OCI-LY1 (cell line): ENCODE measurements at regions not wholly inside any gene's neighbourhood (a gene's known extent, or its start where the extent isn't known, plus 50 kb on each side); places are given as distances from the start of the nearest gene placed in this dataset.

Experiments used
- H2AFZ ChIP-seq: fragments of 200-600 bp; sonication (generic), shearing (Covaris generic); 2 replicates; pipeline ENCODE4 v1.6.0; 2014; ENCODE audit warnings: antibody characterized with exemption, mild to moderate bottlenecking, low read length
- H3F3A ChIP-seq: fragments of 200-600 bp; sonication (generic), shearing (Covaris generic); 2 replicates; pipeline ENCODE4 v1.6.0; 2014; ENCODE audit warnings: mild to moderate bottlenecking, antibody characterized with exemption, low read length, moderate library complexity; ENCODE audit not compliant: insufficient read depth
- H3K27ac ChIP-seq: fragments of 200-600 bp; sonication (generic); 2 replicates; pipeline ENCODE4 v1.5.1; 2014; ENCODE audit warnings: low read length, mixed run types, mild to moderate bottlenecking, low read depth; ENCODE audit not compliant: poor library complexity, severe bottlenecking
- H3K27me3 ChIP-seq: fragments of 200-600 bp; sonication (generic); 2 replicates; pipeline ENCODE4 v1.6.0; 2014; ENCODE audit warnings: antibody characterized with exemption, mild to moderate bottlenecking, low read length, moderate library complexity; ENCODE audit not compliant: insufficient read depth
- H3K36me3 ChIP-seq: fragments of 200-600 bp; sonication (generic); 2 replicates; pipeline ENCODE4 v1.6.1; 2014; ENCODE audit warnings: mild to moderate bottlenecking, antibody characterized with exemption, low read length, moderate library complexity, mixed read lengths; ENCODE audit not compliant: insufficient read depth
- H3K4me1 ChIP-seq: fragments of 200-600 bp; sonication (generic); 2 replicates; pipeline ENCODE4 v1.5.1; 2014; ENCODE audit warnings: mild to moderate bottlenecking, low read length, moderate library complexity; ENCODE audit not compliant: insufficient read depth, severe bottlenecking
- H3K4me2 ChIP-seq: fragments of 200-600 bp; sonication (generic), shearing (Covaris generic); 2 replicates; pipeline ENCODE4 v1.6.1; 2014; ENCODE audit warnings: low read length
- H3K4me3 ChIP-seq: fragments of 200-600 bp; sonication (generic); 2 replicates; pipeline ENCODE4 v1.5.1; 2014; ENCODE audit warnings: low read length, low read depth, mild to moderate bottlenecking, mixed read lengths; ENCODE audit not compliant: poor library complexity, severe bottlenecking
- H3K79me2 ChIP-seq: fragments of 200-600 bp; shearing (Covaris generic); 2 replicates; pipeline ENCODE4 v1.6.1; 2016; ENCODE audit warnings: mixed run types, low read length, mixed read lengths; ENCODE audit not compliant: insufficient read depth
- H3K9ac ChIP-seq: fragments of 200-600 bp; sonication (generic), shearing (Covaris generic); 2 replicates; pipeline ENCODE4 v1.6.1; 2014; ENCODE audit warnings: mild to moderate bottlenecking, low read length, mixed read lengths
- H3K9me2 ChIP-seq: fragments of 200-600 bp; sonication (generic), shearing (Covaris generic); 2 replicates; pipeline ENCODE4 v1.6.1; 2014; ENCODE audit warnings: low read depth, mild to moderate bottlenecking, low read length, mixed read lengths
- H3K9me3 ChIP-seq: fragments of 200-600 bp; shearing (Covaris generic); 2 replicates; pipeline ENCODE4 v1.6.1; 2014; ENCODE audit warnings: low read length, mixed read lengths
- H4K20me1 ChIP-seq: fragments of 200-600 bp; sonication (generic), shearing (Covaris generic); 2 replicates; pipeline ENCODE4 v1.6.0; 2016; ENCODE audit warnings: mild to moderate bottlenecking, low read length; ENCODE audit not compliant: insufficient read depth
- EZH2 ChIP-seq: fragments of 200-600 bp; sonication (generic), shearing (Covaris generic); IDR thresholded peaks from 2 replicates; pipeline ENCODE4 v1.8.0; 2017; ENCODE audit warnings: borderline replicate concordance, mixed run types, mild to moderate bottlenecking, antibody characterized with exemption, low read length, moderate library complexity, mixed read lengths
- TF ChIP-seq, protein P1 (sequence below): fragments of 200-600 bp; sonication (generic), shearing (Covaris generic); IDR thresholded peaks from 2 replicates; pipeline ENCODE4 v1.5.1; 2017; ENCODE audit warnings: mild to moderate bottlenecking, antibody characterized with exemption, low read length, moderate library complexity, mixed read lengths

- Histone ChIP-seq H3K9me2 (no peaks in the 10 kb centered on the region), H4K20me1 (no peaks in the 10 kb centered on the region), H3K27me3 (no peaks in the 10 kb centered on the region), H3K36me3 (no peaks in the 10 kb centered on the region), H3K9ac (no peak overlapping the region), H3K4me2 (no peak overlapping the region), H3K4me1 (no peaks in the 10 kb centered on the region), H3K79me2 (no peaks in the 10 kb centered on the region), H2AFZ (no peak overlapping the region), H3K4me3 (no peak overlapping the region), H3K9me3 (no peaks in the 10 kb centered on the region), H3F3A (no peaks in the 10 kb centered on the region), H3K27ac (no peak overlapping the region)
- TF ChIP-seq EZH2: no peak
- TF ChIP-seq, protein P1, sequence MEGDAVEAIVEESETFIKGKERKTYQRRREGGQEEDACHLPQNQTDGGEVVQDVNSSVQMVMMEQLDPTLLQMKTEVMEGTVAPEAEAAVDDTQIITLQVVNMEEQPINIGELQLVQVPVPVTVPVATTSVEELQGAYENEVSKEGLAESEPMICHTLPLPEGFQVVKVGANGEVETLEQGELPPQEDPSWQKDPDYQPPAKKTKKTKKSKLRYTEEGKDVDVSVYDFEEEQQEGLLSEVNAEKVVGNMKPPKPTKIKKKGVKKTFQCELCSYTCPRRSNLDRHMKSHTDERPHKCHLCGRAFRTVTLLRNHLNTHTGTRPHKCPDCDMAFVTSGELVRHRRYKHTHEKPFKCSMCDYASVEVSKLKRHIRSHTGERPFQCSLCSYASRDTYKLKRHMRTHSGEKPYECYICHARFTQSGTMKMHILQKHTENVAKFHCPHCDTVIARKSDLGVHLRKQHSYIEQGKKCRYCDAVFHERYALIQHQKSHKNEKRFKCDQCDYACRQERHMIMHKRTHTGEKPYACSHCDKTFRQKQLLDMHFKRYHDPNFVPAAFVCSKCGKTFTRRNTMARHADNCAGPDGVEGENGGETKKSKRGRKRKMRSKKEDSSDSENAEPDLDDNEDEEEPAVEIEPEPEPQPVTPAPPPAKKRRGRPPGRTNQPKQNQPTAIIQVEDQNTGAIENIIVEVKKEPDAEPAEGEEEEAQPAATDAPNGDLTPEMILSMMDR: no peak
Measured at GRCh38 chr9:106532306-106533015, 330.5 kb upstream of the ZNF462 start.

DNA sequence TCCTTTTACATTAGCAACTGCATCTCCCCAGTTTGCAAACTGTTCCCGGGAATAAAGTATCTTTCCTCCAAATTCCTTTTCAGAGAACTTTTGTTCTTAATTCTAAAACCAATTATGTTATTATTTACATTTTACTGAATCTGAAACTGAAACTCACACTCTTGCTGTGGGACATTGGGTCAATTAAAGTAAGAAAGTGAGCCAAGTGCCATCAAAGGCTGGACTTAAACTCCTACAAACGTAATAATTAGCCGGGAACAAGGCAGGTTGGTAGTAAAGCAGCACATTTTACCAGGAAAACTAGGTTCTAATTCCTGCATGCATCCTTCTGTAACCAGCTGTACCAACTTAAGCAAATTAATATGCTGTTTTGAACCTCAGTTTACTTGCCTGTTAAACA, 328.2 kb upstream of the ZNF462 start:
- H3K4me1 ChIP-seq: no peaks in the 10 kb centered on the region
- H3F3A ChIP-seq: no peaks in the 10 kb centered on the region
- H3K27me3 ChIP-seq: no peaks in the 10 kb centered on the region
- no peak overlapping the region for H3K27ac ChIP-seq
- H3K4me3 ChIP-seq: no peak overlapping the region
- H4K20me1 ChIP-seq: no peaks in the 10 kb centered on the region
- no peak overlapping the region for H3K9ac ChIP-seq
- no peaks in the 10 kb centered on the region for H3K36me3 ChIP-seq
- no peaks in the 10 kb centered on the region for H3K9me3 ChIP-seq
- H3K4me2 ChIP-seq: no peak overlapping the region
- no peak for TF ChIP-seq EZH2
- TF ChIP-seq, protein P1: no peak
- no peaks in the 10 kb centered on the region for H3K79me2 ChIP-seq
- no peak overlapping the region for H2AFZ ChIP-seq
- H3K9me2 ChIP-seq: no peaks in the 10 kb centered on the region

GRCh38 chr9:106535439-106535838, 327.5 kb upstream of the ZNF462 start:
- Histone ChIP-seq H3K4me2 (no peak overlapping the region), H3K9me2 (no peaks in the 10 kb centered on the region), H2AFZ (no peak overlapping the region), H3F3A (no peaks in the 10 kb centered on the region), H3K79me2 (no peaks in the 10 kb centered on the region), H3K27ac (no peak overlapping the region), H4K20me1 (no peaks in the 10 kb centered on the region), H3K9me3 (no peaks in the 10 kb centered on the region), H3K4me3 (no peak overlapping the region), H3K27me3 (no peaks in the 10 kb centered on the region), H3K9ac (no peak overlapping the region), H3K4me1 (no peaks in the 10 kb centered on the region), H3K36me3 (no peaks in the 10 kb centered on the region)
- TF ChIP-seq, protein P1: no peak
